DOHH2 (cell line): ENCODE measurements at regions not wholly inside any gene's neighbourhood (a gene's known extent, or its start where the extent isn't known, plus 50 kb on each side); places are given as distances from the start of the nearest gene placed in this dataset.

Source experiments
- H3F3A ChIP-seq: fragments of 200-600 bp; sonication (generic), shearing (Covaris generic); 2 replicates; pipeline ENCODE4 v1.6.0; 2016; ENCODE audit warnings: antibody characterized with exemption, mild to moderate bottlenecking; ENCODE audit not compliant: control insufficient read depth, insufficient read depth
- H3K27ac ChIP-seq: fragments of 200-600 bp; sonication (generic); 2 replicates; pipeline ENCODE4 v1.5.1; 2014; ENCODE audit warnings: low read depth, mild to moderate bottlenecking, low read length, moderate library complexity
- H3K27me3 ChIP-seq: fragments of 200-600 bp; sonication (generic); 2 replicates; pipeline ENCODE4 v1.6.1; 2014; ENCODE audit warnings: mild to moderate bottlenecking, low read length, mixed read lengths; ENCODE audit not compliant: control insufficient read depth
- H3K36me3 ChIP-seq: fragments of 200-600 bp; sonication (generic); 2 replicates; pipeline ENCODE4 v1.6.1; 2014; ENCODE audit warnings: mild to moderate bottlenecking, low read length, moderate library complexity, mixed read lengths; ENCODE audit not compliant: control insufficient read depth
- H3K4me1 ChIP-seq: fragments of 200-600 bp; sonication (generic); 2 replicates; pipeline ENCODE4 v1.6.1; 2014; ENCODE audit warnings: mild to moderate bottlenecking, low read length, mixed read lengths; ENCODE audit not compliant: control insufficient read depth
- H3K4me2 ChIP-seq: fragments of 200-600 bp; sonication (generic); 2 replicates; pipeline ENCODE4 v1.6.0; 2014; ENCODE audit warnings: mild to moderate bottlenecking, low read length, moderate library complexity
- H3K4me3 ChIP-seq: fragments of 200-600 bp; sonication (generic); 2 replicates; pipeline ENCODE4 v1.5.1; 2014; ENCODE audit warnings: mild to moderate bottlenecking, low read length, mixed read lengths
- H3K79me2 ChIP-seq: fragments of 200-600 bp; sonication (generic); 2 replicates; pipeline ENCODE4 v1.6.1; 2014; ENCODE audit warnings: mild to moderate bottlenecking, low read length, mixed read lengths; ENCODE audit not compliant: control insufficient read depth
- H3K9me2 ChIP-seq: fragments of 200-600 bp; sonication (generic); replicated peaks from 2 replicates; pipeline ENCODE4 v1.6.1; 2014; ENCODE audit warnings: mild to moderate bottlenecking, low read length, mixed read lengths; ENCODE audit not compliant: control insufficient read depth
- H3K9me3 ChIP-seq: fragments of 200-600 bp; sonication (generic); 2 replicates; pipeline ENCODE4 v1.6.1; 2014; ENCODE audit warnings: antibody characterized with exemption, low read length, mixed read lengths; ENCODE audit not compliant: control insufficient read depth, insufficient read depth
- H4K20me1 ChIP-seq: fragments of 200-600 bp; sonication (generic); 2 replicates; pipeline ENCODE4 v1.6.0; 2014; ENCODE audit warnings: low read depth, mild to moderate bottlenecking, antibody characterized with exemption, low read length, moderate library complexity; ENCODE audit not compliant: control insufficient read depth, insufficient read depth
- EZH2phosphoT487 ChIP-seq: fragments of 200-600 bp; sonication (generic); IDR thresholded peaks from 2 replicates; pipeline ENCODE4 v1.6.1; 2017; ENCODE audit warnings: borderline replicate concordance, mild to moderate bottlenecking, antibody characterized with exemption, low read length, moderate library complexity, mixed read lengths
- TF ChIP-seq, protein P1 (sequence below): fragments of 200-600 bp; sonication (generic); IDR thresholded peaks from one replicate; pipeline ENCODE4 v1.5.1; 2014; ENCODE audit warnings: antibody characterized with exemption, mild to moderate bottlenecking, low read depth, low read length; ENCODE audit not compliant: poor library complexity, severe bottlenecking

- Histone ChIP-seq H3K9me3 (no peaks in the 10 kb centered on the region; the same call in 1 of the 2 replicates), H3K4me2 (no peak overlapping the region), H3K9me2 (no peaks in the 10 kb centered on the region), H3K4me1 (no peaks in the 10 kb centered on the region), H3K27me3 (no peaks in the 10 kb centered on the region), H3K27ac (no peak overlapping the region), H3K79me2 (no peaks in the 10 kb centered on the region), H3K36me3 (no peaks in the 10 kb centered on the region), H3K4me3 (no peak overlapping the region), H4K20me1 (no peaks in the 10 kb centered on the region), H3F3A (no peaks in the 10 kb centered on the region)
- TF ChIP-seq, protein P1, sequence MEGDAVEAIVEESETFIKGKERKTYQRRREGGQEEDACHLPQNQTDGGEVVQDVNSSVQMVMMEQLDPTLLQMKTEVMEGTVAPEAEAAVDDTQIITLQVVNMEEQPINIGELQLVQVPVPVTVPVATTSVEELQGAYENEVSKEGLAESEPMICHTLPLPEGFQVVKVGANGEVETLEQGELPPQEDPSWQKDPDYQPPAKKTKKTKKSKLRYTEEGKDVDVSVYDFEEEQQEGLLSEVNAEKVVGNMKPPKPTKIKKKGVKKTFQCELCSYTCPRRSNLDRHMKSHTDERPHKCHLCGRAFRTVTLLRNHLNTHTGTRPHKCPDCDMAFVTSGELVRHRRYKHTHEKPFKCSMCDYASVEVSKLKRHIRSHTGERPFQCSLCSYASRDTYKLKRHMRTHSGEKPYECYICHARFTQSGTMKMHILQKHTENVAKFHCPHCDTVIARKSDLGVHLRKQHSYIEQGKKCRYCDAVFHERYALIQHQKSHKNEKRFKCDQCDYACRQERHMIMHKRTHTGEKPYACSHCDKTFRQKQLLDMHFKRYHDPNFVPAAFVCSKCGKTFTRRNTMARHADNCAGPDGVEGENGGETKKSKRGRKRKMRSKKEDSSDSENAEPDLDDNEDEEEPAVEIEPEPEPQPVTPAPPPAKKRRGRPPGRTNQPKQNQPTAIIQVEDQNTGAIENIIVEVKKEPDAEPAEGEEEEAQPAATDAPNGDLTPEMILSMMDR: no peak
- TF ChIP-seq EZH2phosphoT487: no peak
Measured at GRCh38 chr14:45916340-45916953, 663.4 kb upstream of the MIS18BP1 start.

DNA sequence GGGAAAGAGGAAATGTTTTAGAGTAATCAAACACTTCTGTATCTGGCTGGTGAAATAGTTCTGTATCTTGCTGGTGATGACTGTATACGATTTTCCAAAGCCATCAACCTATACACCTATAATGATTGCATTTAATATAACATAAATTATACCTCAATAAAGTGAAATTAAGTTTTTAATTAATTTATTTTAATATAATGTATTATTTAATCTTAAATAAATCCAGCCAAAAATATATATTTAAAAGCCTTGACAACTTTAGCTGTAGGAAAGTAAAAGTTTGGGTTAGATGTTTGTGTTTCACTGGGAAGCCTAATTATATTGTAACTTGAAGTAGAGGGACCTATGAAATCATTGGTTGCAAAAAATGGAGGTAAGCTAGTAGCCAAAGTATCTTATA, 654.8 kb upstream of the MIS18BP1 start:
- Histone ChIP-seq H3F3A (no peaks in the 10 kb centered on the region), H3K9me2 (no peaks in the 10 kb centered on the region), H3K36me3 (no peaks in the 10 kb centered on the region), H3K27me3 (no peaks in the 10 kb centered on the region), H3K4me3 (no peak overlapping the region), H3K27ac (no peak overlapping the region), H3K9me3 (no peaks in the 10 kb centered on the region), H3K4me1 (no peaks in the 10 kb centered on the region), H3K4me2 (no peak overlapping the region), H3K79me2 (no peaks in the 10 kb centered on the region), H4K20me1 (no peaks in the 10 kb centered on the region)
- TF ChIP-seq EZH2phosphoT487: no peak
- TF ChIP-seq, protein P1: no peak

GRCh38 chr14:45906257-45906656, 653.3 kb upstream of the MIS18BP1 start:
- Histone ChIP-seq H3K27ac (no peak overlapping the region), H3K4me1 (no peaks in the 10 kb centered on the region), H3K27me3 (no peaks in the 10 kb centered on the region), H3K36me3 (no peaks in the 10 kb centered on the region), H3K4me2 (no peak overlapping the region), H3K9me3 (no peaks in the 10 kb centered on the region), H3K4me3 (no peak overlapping the region), H3K79me2 (no peaks in the 10 kb centered on the region), H3F3A (no peaks in the 10 kb centered on the region), H3K9me2 (no peaks in the 10 kb centered on the region), H4K20me1 (no peaks in the 10 kb centered on the region)
- no peak for TF ChIP-seq EZH2phosphoT487
- TF ChIP-seq, protein P1: no peak
